Inflammatory macrophage treated with lipopolysaccharide for 4 hours (primary cell): ENCODE measurements at regions not wholly inside any gene's neighbourhood (a gene's known extent, or its start where the extent isn't known, plus 50 kb on each side); places are given as distances from the start of the nearest gene placed in this dataset.
"Not testable (repeated sequence)": the region's sequence is repeated elsewhere in the genome, so short reads cannot be mapped to it uniquely, and the experiment has no call there.

Experiments
- DNase-seq: peaks from one replicate; pipeline ENCODE4 v3.0.0-alpha.2; 2020

DNA sequence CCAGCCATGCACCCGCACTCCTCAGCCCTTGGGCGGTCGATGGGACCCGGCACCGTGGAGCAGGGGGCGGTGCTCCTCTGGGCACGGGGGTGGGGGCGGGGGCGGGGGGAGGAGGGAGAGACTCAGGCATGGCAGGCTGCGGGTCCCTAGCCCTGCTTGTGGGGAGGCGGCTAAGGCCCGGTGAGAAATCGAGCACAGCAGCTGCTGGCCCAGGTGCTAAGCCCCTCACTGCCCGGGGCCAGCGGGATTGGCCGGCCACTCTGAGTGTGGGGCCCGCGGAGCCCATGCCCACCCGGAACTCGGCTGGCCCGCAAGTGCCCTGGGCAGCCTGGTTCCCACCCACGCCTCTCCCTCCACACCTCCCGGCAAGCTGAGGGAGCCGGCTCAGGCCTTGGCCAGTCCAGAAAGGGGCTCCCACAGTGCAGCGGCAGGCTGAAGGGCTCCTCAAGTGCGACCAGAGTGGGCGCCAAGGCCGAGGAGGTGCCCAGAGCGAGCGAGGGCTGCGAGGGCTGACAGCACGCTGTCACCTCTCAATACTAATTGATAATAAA is 611.7 kb upstream of the TBL1XR1 start:
- not testable (repeated sequence) for DNase-seq

DNA sequence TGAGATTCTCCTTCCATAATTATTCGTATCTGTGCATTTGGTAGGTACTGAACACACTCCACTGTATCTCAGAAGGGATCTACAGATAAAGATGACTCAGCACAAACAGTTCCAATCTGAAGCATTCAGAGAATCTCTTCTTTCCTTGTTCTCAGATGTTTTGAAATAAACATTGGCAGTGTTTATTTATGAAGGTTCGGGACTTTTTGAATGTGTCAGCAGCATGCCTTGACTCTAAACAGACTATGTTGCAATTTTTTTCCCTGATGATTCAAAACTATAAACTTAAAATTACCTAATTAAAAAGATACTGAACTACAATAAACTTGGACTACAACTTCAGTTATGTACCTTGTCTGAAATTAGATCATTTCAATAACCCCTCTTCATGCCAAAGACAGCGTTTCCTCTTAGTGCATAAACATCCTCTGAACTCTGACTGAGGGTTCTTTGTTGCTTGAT is 612.9 kb upstream of the TBL1XR1 start:
- peak; percentile 85 for DNase-seq

DNA sequence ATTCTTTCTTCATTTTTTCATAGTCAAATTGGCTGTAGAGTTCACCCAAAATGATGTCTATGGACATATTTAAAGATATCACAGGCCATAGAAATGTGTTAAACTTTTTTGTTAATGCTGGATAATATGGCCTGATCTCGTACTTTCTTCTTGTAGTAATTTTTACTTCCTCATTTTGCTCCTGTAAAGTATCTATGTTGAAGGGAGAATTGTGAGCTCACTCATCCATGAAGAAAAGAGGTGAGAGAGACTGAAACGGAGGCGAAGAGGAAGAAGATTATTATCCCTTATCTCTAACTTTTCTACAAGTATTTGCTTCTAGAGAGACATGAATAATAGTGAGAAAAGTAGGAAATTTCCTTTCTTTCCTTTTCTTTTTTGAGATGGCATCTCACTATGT is 613.8 kb upstream of the TBL1XR1 start:
- DNase-seq, result peak; percentile 47

DNA sequence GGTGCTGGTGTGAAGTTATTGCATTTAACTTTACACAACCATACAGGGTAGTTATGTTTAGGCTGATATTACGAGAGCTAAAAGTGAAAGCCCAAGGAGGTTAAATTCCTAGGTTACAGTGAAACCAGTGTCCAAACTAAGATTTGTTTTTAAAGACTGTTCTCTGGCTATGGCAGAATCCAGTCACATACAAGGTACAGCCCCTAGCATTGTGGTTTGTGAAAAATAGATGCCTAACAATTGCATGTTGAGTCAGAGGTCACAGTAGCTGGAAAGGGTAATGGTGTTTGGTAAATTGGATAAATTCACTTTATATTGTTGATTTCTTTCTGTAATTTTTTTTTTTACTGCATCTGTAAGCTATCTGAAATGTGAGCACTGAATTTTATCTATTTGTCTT is 614.6 kb upstream of the TBL1XR1 start:
- DNase-seq, result no peak

DNA sequence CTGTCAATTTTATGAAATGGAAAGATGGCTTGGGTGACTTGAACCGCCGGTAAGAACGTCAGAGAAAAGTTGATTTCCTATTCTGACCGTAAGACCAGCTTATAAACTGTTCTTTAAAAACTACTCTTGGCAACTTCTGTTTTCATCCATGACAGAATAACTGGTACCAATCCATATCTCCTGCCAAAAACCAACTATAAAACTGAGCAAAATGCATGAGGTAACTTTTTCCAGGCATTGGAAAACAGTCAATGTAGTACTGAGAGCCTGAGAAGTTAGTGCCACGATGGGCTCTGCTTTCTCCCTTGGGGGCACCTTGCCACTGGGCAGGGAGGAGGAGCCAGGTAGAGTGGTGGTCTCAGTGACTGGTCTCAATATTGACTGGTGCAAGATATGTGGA is 615.2 kb upstream of the TBL1XR1 start:
- no peak for DNase-seq

DNA sequence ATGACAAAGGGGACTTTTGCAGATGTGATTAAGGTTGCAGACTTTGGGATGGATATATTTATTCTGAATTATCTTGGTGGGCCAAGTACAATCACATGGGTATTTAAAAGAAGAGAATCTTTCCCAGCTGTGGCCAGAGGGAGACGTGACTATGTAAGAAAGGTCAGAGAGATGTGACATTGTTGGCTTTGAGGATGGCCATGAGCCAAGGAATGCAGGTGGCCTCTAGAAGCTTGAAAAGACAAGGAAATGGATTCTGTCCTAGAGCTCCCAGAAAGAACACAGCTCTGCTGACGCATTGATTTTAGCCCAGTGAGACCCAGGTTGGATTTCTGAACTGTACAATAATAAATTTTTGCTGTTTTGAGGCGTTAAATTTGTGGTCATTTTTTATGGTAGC is 616.0 kb upstream of the TBL1XR1 start:
- no peak for DNase-seq

DNA sequence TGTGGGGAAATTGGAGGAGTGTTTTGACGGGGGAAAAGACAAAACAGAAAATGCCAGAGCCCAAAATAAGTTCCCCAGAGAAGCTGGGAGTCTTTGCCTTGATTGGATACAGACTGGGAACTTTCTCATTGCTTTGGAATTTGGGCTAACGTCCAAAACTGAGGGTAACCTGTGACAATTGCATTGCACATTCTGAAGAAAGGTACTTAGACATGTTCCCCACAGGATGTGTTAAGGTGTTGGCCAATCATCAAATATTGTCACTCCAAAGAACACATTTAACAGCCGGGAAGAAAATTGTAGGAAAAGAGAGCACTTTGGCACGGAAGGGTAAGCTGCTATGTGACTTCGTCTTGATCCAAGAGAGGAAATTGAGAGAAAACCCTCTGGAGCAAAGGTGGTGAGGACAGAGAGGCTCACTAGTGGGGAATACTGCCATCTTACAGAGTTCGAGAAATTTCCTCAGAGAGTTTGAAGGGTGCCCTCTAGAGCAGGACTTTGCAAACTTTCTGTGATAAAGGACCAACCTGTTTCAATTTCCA is 619.5 kb upstream of the TBL1XR1 start:
- DNase-seq, result no peak

DNA sequence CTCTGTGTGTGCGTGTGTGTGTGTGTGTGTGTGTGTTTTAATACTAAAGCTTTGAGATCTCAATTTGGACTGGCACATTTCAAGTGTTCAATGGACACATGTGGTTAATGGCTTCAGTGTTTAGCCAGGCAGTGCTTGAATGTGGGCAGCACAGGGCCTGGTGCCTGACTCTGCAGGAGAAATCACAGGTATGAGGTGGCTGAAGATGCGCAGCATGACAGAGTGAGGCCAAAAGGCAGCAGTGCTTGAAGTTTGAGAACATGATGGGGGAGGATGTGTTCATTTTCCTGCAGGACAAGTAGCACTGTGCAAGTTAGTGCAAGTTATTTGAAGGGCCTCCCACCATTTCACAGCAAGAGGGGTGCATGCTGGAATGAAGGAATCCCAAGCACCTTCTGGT is 620.5 kb upstream of the TBL1XR1 start:
- DNase-seq, result no peak

DNA sequence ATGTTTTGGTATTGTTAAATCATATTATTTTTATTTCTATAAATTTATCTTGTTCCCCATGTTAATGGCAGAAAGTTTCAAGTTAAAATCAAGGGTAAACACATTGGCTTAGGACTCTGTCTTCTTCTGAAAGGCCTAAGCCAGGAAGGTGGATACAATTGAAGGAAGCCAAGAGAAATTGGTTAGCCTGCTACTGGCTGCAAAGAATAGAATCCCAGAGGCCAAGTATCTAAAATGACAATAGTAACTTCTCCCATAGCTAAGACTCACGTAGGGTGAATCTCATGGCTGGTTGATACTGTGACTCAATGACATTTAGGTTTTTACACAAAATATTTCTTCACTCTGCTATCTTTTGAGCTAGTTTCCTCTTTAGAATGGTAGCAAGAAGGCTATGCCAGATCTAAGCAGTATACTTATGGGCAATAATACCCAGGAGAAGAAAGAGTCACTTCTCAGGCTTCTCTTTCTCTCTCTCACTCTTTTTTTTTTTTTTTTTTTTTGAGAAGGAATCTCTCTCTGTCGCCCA is 621.5 kb upstream of the TBL1XR1 start:
- DNase-seq, result peak; percentile 48

DNA sequence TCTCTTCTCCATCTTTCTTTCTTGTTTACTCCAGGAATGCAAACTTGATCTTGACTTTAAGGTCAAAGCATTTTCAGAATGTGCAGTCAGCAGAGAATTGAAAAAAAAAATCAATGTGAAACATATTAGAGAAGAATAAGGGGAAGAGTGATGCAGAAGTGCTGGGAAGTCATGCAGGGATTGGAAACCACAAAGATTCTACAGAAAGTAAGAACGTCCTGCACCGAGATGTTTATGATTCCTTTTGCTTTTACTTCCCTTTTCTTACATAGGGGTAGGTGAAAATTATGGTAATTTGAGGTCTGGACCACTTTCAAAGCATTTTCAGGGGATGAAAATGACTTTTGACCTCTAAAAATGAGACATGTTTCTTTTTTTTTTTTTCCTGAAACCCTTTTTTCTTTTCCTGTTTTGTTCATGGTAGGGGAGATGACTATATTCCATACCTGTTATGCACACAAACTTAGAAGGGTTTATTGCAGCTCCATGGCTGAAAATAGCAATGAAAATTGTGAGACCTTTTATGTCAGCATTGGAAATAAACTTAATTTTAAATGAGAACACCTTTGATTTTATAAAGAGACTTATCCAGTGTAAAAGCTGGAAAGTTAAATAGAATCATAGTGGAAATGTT is 623.5 kb upstream of the TBL1XR1 start:
- DNase-seq, result peak; percentile 84

DNA sequence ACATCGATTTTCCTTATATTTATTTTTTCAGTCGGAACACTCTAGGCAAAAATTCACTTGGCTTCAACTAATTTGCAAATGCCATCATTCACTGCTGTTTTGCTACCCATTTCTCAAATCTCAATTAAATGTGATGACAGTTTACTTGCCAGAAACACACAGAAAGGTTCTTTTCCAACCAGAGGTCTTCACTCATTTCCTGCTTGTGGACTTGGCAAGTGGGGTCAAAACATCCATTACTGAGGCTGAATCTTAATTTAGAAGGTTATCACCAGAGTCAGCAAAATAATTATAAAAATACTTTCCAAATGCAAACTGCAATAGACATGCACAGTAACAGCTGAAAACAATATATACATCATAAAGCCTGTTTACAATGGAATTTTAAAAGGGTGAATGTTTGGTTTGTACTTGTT is 625.4 kb upstream of the TBL1XR1 start:
- no peak for DNase-seq

DNA sequence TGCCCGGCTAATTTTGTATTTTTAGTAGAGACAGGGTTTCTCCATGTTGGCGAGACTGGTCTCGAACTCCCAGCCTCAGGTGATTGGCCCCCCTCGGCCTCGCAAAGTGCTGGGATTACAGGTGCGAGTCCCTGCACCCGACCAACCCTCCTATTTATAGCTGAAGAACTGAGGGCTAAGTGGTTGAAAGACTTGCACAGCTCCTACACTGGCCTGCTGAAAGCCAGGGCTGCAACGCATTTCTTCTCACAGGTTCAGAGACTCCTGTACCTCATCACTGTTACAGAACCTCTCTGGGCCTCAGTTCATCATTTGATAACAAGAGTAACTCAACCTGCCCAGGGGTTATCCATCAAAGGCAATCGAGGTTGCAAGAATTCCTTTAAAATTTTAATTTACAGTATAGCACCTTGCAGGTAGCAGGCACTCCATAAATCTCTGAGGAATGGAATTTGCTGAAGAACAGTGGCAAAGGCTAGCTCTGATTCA is 626.5 kb upstream of the TBL1XR1 start:
- DNase-seq, result no peak

DNA sequence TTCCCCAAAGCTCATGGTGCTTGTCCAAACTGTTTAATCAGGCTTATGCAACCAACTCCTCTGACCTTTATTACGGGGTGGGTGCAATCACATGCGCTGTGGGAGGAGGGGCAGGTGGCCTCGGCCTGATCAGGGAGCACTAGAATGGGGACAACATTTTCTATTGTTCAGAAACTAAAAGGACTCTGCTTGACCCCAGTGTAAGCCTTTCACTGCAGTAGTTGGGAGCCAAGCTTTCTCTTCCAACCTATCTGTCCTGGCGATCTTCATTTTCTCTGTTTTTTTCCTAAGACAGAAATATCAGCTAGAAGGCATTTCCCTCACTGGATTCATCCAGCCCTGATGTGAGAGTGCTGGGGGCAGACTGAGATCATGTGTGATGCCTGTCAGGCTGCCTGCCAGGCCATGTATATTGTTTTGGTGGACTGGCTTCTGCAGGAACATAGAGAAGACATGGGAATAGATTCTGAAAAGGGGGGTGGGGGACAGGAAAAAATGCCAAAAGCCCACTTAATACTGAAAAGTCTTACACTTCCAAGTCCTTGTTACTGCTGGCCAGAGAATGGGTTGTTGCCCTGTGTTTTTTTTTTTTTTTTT is 627.0 kb upstream of the TBL1XR1 start:
- DNase-seq, result no peak

DNA sequence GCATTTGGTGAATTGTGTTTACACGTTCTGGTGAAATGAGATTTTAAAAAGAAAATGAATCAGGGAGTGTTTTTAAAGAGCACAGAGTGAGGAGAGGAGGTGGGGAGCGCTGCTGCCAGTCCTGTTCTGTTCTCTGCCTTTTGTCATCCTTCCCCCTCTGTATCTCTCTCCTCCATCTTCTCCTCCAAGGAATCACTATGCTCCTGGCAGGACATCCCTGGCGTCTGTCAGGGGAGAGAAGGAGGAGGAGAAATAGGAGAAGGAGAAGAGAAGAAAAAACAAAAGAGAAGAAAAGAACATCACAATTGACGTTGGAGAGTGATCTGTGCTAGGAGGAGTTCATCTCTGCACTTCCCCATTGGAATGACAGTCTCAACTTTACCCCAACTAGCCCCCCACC is 627.6 kb upstream of the TBL1XR1 start:
- no peak for DNase-seq

DNA sequence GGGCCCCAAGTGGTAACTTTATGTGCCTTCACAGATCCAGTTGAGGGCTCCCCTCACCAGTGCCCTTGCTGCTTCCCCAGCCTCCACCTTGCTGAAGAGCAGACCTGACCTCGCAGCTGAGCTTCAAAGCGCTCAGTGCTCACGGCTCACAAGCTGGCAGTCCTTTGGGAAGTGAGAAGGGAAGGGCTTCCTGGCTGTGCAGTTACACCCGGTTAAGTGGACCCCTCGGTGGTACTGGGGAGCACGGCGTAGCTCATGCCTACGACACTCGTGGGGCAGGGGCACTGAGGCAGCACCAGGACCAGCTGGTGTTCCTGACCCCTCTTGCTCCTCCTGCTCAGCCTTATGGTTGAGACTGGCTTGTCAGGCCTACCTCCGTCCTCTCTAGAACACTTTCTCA is 629.0 kb upstream of the TBL1XR1 start:
- DNase-seq, result no peak

DNA sequence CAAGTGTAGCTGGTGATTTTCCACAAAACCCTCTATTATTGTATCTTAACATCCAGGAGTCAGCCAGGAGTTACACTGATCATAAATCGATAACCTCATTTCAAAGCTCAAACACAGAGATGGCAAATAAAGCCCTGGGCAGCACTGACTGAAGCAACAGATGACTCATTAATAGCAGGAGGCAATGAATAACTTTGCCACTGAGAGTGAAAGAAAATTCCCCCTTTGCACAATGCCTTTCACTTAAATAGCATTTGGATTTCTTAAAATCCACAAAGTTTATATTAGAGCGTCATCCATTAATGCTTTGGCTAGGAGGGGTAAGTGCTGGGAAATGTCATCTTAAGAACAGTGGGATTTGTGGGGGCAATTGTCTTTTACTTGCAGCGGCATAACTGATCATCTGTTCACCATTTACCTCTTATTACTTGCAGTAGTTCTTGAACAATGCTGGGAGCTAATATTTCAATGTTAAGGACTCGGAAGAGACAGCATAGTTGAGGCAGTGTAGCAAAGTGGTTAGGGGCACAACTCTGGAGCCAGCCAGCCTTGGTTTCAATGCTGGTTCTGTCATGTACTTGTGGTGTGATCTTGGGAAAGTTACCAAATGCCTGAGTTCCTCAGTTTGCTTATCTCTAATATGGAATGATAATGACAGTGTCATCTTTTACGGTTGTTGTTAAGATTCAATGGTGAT is 630.4 kb upstream of the TBL1XR1 start:
- DNase-seq, result peak; percentile 95

DNA sequence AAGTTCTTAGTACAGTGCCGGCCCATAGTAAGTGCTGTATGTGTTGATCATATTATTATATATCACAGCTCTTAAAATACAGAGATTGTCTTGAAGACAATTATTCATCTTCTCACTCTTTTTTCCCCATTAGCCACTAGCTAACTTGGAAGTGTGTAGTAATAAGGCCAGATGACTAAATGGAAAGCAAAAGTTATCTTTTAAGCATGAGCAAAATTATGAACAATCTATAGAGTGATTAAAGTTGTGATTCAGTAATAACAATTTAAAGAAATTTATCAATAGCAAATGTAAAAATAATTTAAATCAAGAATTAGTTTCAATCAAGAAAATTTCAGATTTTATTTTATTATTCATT is 630.9 kb upstream of the TBL1XR1 start:
- DNase-seq, result peak; percentile 79

DNA sequence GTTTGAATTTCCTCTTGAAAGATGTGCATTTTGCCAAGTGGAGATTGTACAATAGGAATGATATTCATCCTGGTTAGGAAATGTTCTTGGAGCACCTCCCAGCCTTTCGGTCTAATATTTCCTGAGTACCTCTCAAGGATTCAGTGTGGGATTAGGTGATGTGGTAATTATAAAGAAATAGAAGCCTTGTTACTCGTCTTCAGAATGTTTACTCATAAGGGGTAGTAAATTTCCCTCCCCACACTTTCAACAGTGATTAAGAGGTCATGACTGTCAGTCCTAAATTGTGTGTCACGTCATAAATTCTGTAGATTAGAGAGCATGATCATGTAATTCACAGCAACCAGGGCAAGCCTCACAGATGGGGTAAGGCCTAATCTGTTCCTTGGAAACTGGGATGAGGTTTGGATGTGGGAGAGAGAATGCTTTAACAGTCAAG is 633.1 kb upstream of the TBL1XR1 start:
- DNase-seq, result no peak

DNA sequence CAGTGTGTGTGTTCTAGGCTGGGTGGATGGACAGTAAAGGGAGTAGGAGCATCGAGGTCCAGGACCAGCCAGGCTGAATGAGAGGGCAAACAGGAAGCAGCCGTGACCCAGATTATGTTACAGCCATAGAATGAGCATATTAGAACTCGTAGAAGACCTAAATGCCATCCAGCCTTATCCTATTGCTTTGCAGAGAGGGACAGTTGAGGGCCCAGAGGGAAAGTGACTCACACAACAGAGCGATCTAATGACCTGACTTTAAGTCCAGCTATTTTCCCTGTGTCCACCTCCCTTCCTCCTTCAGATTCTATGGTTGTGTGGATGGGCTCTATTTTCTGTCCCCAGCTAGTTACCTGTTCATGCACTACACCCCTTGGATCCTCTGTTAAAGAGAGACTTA is 634.1 kb upstream of the TBL1XR1 start:
- no peak for DNase-seq

DNA sequence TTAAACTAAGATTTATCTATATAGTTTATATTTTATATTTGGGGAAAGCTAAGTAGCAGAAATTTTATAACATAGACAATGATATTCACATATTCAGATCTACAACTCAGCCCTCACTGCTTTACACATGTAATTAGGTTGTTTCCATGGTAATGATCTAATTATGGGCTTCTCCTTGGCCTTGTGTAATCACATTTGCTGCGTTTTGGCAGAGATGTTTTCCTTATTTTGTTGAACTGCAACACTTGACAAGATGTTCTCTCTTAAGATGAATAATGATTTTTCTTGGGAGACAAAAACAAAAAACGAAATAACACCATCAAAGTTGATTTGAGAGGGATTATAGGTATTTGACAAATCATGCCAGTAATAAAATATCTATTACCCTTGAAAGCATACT is 635.6 kb upstream of the TBL1XR1 start:
- no peak for DNase-seq

DNA sequence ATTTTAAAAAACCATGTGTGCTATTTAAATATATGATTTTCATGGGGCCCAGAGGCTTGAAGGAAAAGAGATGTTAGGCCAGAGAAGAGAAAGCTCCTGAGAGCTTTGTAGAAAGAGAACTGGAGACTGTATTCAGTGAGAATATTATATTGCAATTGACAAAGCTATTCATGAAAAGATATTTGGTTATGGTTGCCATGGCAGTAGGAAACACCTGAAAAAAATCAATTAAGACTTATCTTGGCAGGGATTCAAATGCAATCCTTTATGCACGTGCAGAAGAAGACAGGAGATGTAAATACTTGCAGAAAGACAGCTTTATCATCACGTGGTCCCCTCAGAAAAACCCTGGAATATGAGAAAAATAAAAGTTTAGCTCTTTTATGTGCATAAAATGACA is 636.0 kb upstream of the TBL1XR1 start:
- no peak for DNase-seq

DNA sequence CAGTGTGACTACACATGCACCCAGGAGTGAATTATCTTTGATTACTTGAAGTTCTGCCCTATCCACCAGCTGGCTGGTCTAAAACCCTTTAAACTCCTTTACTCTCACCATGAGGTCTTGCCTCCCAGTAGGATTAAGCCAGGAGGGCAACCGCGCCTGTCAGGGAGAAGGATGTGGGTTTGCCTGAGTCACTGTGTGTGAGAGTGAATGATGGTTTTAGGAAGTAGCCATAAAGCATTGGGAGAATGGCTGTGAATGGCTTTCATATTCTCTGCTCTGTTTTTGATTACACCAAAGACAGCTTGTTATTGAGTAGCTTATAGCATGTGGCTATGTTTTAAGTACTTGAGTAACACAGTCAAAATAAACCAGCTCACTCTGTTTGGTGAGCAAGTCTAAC is 637.7 kb upstream of the TBL1XR1 start:
- DNase-seq, result peak; percentile 77

DNA sequence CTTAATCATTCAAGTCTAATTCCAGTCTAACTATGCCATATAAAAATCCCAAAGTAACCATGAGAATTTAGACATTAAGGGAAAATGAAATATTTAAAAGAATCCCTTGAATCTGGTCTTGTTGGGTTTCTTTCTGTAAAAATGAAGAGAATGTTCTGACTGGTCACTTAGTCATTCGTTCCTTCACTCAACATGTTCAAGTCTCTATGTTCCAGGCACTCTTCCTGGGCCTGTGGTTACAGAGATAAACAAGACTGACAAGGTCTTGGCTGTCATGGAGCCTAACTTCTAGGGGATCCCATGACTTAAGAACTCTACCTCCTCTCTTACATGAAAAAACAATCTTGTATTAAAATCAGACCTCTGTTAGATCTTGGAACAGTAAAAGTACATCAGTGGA is 638.6 kb upstream of the TBL1XR1 start:
- no peak for DNase-seq
